ENCODE measurements at regions not wholly inside any gene's neighbourhood (a gene's known extent, or its start where the extent isn't known, plus 50 kb on each side); places are given as distances from the start of the nearest gene placed in this dataset.

DNA sequence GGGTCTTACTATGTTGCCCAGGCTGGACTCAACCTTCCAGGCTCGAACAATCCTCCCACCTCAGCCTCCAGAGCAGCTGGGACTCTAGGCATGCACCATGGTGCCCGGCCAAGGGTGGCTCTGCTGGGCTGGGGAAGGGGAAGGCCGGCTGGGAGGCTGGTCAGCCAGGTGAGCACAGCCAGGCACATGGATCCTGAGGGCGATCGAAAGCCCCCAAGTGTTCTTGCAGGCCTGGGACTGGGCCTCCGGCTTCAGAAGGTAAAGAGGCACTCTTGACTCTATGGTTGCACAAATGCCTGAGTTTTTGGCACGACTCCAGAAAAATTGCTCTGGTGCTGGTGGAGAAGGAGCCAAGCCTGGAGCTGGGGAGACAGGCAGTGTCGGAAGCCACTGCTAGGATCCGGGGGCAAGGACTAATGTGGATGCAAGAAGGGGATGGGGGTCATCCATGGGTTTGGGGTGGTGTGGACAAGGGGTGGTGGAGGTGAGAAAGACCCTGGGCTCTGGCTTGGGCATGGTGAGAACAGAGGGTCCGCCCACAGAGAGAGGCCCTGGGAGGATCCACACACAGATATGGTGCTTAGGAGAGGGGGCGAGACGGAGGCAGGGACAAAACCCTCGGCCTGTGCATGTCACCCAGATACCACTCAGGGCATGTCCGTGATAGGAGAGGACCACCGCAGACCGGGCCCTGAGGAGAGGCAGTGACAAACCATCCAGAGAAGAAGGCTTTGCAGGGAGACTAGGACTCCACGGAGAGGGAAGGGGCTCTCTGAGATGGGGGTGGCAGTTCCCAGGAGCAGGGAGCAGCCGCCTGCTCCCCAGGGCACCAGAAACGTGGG, 51.1 kb upstream of the COL5A1 start:
- TF ChIP-seq, protein P1, sequence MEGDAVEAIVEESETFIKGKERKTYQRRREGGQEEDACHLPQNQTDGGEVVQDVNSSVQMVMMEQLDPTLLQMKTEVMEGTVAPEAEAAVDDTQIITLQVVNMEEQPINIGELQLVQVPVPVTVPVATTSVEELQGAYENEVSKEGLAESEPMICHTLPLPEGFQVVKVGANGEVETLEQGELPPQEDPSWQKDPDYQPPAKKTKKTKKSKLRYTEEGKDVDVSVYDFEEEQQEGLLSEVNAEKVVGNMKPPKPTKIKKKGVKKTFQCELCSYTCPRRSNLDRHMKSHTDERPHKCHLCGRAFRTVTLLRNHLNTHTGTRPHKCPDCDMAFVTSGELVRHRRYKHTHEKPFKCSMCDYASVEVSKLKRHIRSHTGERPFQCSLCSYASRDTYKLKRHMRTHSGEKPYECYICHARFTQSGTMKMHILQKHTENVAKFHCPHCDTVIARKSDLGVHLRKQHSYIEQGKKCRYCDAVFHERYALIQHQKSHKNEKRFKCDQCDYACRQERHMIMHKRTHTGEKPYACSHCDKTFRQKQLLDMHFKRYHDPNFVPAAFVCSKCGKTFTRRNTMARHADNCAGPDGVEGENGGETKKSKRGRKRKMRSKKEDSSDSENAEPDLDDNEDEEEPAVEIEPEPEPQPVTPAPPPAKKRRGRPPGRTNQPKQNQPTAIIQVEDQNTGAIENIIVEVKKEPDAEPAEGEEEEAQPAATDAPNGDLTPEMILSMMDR (IDR thresholded peaks at IDR 0.05; ENCODE audit: poor library complexity, severe bottlenecking): no peak
- TF ChIP-seq EZH2 (IDR thresholded peaks at IDR 0.05; ENCODE audit: borderline replicate concordance, insufficient read depth, low read length, poor library complexity, severe bottlenecking) (no peak), TAF1 (IDR thresholded peaks at IDR 0.05; ENCODE audit: low read depth) (no peak), POLR2AphosphoS5 (IDR thresholded peaks at IDR 0.05) (no peak)
